ENCODE measurements at regions not wholly inside any gene's neighbourhood (a gene's known extent, or its start where the extent isn't known, plus 50 kb on each side); places are given as distances from the start of the nearest gene placed in this dataset.

DNA sequence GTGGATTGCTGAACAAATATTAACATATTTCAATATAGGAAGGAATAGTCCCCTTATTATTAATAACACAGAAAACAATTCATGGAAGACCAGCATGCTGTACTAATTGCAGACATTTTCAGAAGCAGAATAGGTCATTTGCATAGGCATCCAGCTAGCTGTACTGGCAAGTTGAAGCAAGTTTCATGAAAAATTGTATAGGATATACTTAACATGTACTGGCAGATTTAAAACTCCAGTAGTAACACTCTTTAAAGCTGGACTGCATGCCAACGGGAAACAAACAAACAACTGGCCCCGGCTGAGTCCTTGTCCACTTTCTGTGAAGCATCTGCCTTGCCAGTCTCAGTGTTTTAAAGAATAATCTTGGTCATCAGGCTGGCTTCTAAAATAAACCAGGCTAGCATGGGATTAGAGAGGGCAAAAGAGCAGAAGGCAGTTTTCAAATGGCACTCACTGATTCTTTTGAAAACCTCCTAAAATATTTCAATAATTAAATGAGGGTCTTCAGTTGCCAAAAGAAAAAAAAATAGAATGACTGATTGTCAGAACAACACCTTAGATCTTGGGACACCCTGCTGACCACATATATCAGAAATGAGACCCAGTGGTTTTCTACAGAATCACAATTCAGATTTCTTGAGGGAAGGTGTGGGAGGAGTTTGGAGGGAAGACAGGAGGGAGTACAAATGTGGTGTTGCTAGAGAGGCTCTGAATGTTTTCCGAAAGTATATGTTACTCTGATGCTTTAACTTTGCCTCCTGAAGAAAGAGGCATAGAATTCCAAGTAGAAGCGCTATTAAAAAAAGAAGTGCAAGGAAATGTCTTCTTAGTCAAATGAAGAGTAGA lies 122.5 kb upstream of the KRAS start:
- no peaks in the 10 kb centered on the region for H3K79me2 ChIP-seq (ENCODE audit: control insufficient read depth, insufficient read depth, low read length)
- DNase-seq (ENCODE audit: low read depth, low spot score) (no peak), FAIRE-seq (no peak)
- intact Hi-C loops (cut with micrococcal nuclease) (no loop called here), dilution Hi-C loops (cut with MboI; ENCODE audit: extremely low pct_ligation_motif_present, low sequenced_read_pairs) (no loop called here)
- H3K4me2 ChIP-seq (ENCODE audit: insufficient read depth, low read length), result no peak overlapping the region
- H3K27me3 ChIP-seq (ENCODE audit: control insufficient read depth in 2 of 2, insufficient read depth in 2 of 2, low read length in 2 of 2), result peaks cover 6 to 7% of the 10 kb centered on the region in 2 experiments
- H3K4me1 ChIP-seq (ENCODE audit: control insufficient read depth, extremely low read depth, insufficient read depth, low read length), result no peaks in the 10 kb centered on the region
- TF ChIP-seq GATA2 (IDR thresholded peaks at IDR 0.05; ENCODE audit: insufficient read depth, insufficient read length, low read depth, low read length) (no peak), POLR2AphosphoS5 (IDR thresholded peaks at IDR 0.05; ENCODE audit: insufficient read depth, low read depth, low read length) (no peak), MYC (IDR thresholded peaks at IDR 0.05; ENCODE audit: low read depth, low read length) (no peak), JUN (IDR thresholded peaks at IDR 0.05; ENCODE audit: borderline replicate concordance, insufficient read depth, insufficient read length, low read depth) (no peak), FOS (IDR thresholded peaks at IDR 0.05; ENCODE audit: borderline replicate concordance, insufficient read depth, low read length) (no peak), POLR2A (IDR thresholded peaks at IDR 0.05; ENCODE audit: low read depth, low read length) (no peak), EZH2 (IDR thresholded peaks at IDR 0.05; ENCODE audit: borderline replicate concordance, low read depth, low read length, severe bottlenecking) (no peak)
- TF ChIP-seq, protein P1, sequence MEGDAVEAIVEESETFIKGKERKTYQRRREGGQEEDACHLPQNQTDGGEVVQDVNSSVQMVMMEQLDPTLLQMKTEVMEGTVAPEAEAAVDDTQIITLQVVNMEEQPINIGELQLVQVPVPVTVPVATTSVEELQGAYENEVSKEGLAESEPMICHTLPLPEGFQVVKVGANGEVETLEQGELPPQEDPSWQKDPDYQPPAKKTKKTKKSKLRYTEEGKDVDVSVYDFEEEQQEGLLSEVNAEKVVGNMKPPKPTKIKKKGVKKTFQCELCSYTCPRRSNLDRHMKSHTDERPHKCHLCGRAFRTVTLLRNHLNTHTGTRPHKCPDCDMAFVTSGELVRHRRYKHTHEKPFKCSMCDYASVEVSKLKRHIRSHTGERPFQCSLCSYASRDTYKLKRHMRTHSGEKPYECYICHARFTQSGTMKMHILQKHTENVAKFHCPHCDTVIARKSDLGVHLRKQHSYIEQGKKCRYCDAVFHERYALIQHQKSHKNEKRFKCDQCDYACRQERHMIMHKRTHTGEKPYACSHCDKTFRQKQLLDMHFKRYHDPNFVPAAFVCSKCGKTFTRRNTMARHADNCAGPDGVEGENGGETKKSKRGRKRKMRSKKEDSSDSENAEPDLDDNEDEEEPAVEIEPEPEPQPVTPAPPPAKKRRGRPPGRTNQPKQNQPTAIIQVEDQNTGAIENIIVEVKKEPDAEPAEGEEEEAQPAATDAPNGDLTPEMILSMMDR (IDR thresholded peaks at IDR 0.05; ENCODE audit: extremely low read depth in 1 of 2, insufficient read depth in 1 of 2, low read depth in 1 of 2, low read length in 2 of 2), result no peak
- TF ChIP-seq, protein P2, sequence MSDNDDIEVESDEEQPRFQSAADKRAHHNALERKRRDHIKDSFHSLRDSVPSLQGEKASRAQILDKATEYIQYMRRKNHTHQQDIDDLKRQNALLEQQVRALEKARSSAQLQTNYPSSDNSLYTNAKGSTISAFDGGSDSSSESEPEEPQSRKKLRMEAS (IDR thresholded peaks at IDR 0.05; ENCODE audit: insufficient read depth, insufficient read length), result no peak
- no peak overlapping the region for H3K4me3 ChIP-seq (replicated peaks in 1 of 3; ENCODE audit: insufficient read depth in 1 of 3, low read depth in 1 of 3, low read length in 3 of 3)
- no peak overlapping the region for H3K27ac ChIP-seq (ENCODE audit: insufficient read depth, low read depth, low read length)
- H3K9me1 ChIP-seq (replicated peaks; ENCODE audit: control insufficient read depth, extremely low read depth, insufficient read depth, low read length), result no peaks in the 10 kb centered on the region
- no peak overlapping the region for H2AFZ ChIP-seq (ENCODE audit: low read depth, low read length)
- ChIA-PET POLR2A (no interaction called here), CTCF (interaction anchor here (1.1 to 1.5 kb wide), 2 partner anchors 11 to 14 kb away, joined by 3 to 5 read pairs; no protein-coding TSS in a partner anchor)
- no peaks in the 10 kb centered on the region for H3K9me3 ChIP-seq (replicated peaks; ENCODE audit: control insufficient read depth, insufficient read depth, low read length)
- H3K36me3 ChIP-seq (ENCODE audit: control insufficient read depth in 2 of 2, extremely low read depth in 1 of 2, insufficient read depth in 2 of 2, low read length in 2 of 2), result no peaks in the 10 kb centered on the region
- no peaks in the 10 kb centered on the region for H4K20me1 ChIP-seq (replicated peaks; ENCODE audit: control insufficient read depth, extremely low read depth, insufficient read depth, low read length)
- H3K9ac ChIP-seq (replicated peaks; ENCODE audit: extremely low read depth, insufficient read depth, low read length), result no peak overlapping the region
- no TSS peak for BruUV-seq (replicated peaks)

Measured in endothelial cell of umbilical vein (primary cell).